ENCODE measurements at regions not wholly inside any gene's neighbourhood (a gene's known extent, or its start where the extent isn't known, plus 50 kb on each side); places are given as distances from the start of the nearest gene placed in this dataset.

- no peak overlapping the region for H2AK5ac ChIP-seq (ENCODE audit: low read depth, low read length)
- no peaks in the 10 kb centered on the region for H3K36me3 ChIP-seq (ENCODE audit: control insufficient read depth in 2 of 4, insufficient read depth in 4 of 4, low read length in 3 of 4)
- ChIA-PET CTCF (ENCODE audit: partially characterized antibody) (no interaction called here), POLR2A (ENCODE audit: partially characterized antibody) (no interaction called here)
- H3K4me2 ChIP-seq (ENCODE audit: insufficient read depth in 1 of 2, low read depth in 2 of 2, low read length in 2 of 2): no peak overlapping the region
- no peaks in the 10 kb centered on the region for H3K4me1 ChIP-seq (replicated peaks in 1 of 4; ENCODE audit: control insufficient read depth in 3 of 4, insufficient read depth in 4 of 4, low read length in 3 of 4)
- H3K27ac ChIP-seq (ENCODE audit: low read depth, low read length): no peak overlapping the region
- no peak overlapping the region for H3K18ac ChIP-seq (ENCODE audit: extremely low read depth, low read length)
- H3K23me2 ChIP-seq (ENCODE audit: low read depth, low read length): no peaks in the 10 kb centered on the region
- H2BK20ac ChIP-seq (ENCODE audit: low read length): no peak overlapping the region
- DNase-seq (ENCODE audit: low read depth in 1 of 2, low spot score in 2 of 2) (no peak), FAIRE-seq (no peak)
- H3K79me2 ChIP-seq (ENCODE audit: control insufficient read depth in 1 of 2, insufficient read depth in 2 of 2, low read length in 2 of 2): no peaks in the 10 kb centered on the region
- 87% methylated on average over 3 of the region's 3 CpGs; no CpG with 5 or more reads in 1 of the 2 experiments for WGBS, 2 experiments (ENCODE audit: extremely low coverage in 1 of 2, insufficient coverage in 1 of 2, insufficient read length in 1 of 2, insufficient replicate concordance in 2 of 2, low coverage in 1 of 2, low lambda C conversion rate in 2 of 2, missing lambda C conversion rate in 1 of 2)
- no peaks in the 10 kb centered on the region for H3K9me3 ChIP-seq (ENCODE audit: insufficient read depth in 2 of 2, low read depth in 1 of 2, low read length in 1 of 2)
- no peak overlapping the region for H4K5ac ChIP-seq (ENCODE audit: insufficient read length, low read depth, low read length)
- H3K9ac ChIP-seq (replicated peaks in 1 of 4; ENCODE audit: extremely low read depth in 1 of 4, low read depth in 3 of 4, low read length in 3 of 4): no peak overlapping the region
- no peak overlapping the region for H2BK12ac ChIP-seq (ENCODE audit: low read depth, low read length)
- no peak overlapping the region for H2BK15ac ChIP-seq (ENCODE audit: low read length)
- no peak overlapping the region for H3K56ac ChIP-seq (replicated peaks; ENCODE audit: insufficient read length, low read depth, low read length)
- no peak overlapping the region for H3K14ac ChIP-seq (ENCODE audit: insufficient read length)
- no peak overlapping the region for H2AFZ ChIP-seq (ENCODE audit: low read length)
- no peak overlapping the region for H3K4me3 ChIP-seq (ENCODE audit: extremely low read depth in 1 of 4, insufficient read depth in 2 of 4, low read depth in 3 of 4, low read length in 4 of 4)
- H4K8ac ChIP-seq (ENCODE audit: extremely low read depth, insufficient read depth, low read length): no peak overlapping the region
- H3K4ac ChIP-seq (replicated peaks; ENCODE audit: insufficient read length, low read depth, low read length): no peak overlapping the region
- H3K23ac ChIP-seq (ENCODE audit: insufficient read length): no peak overlapping the region
- no peaks in the 10 kb centered on the region for H3K79me1 ChIP-seq (ENCODE audit: low read depth, low read length)
- H4K91ac ChIP-seq (replicated peaks; ENCODE audit: insufficient read length, low read length): no peak overlapping the region
- H2BK5ac ChIP-seq (ENCODE audit: low read depth, low read length): no peak overlapping the region
- no peak overlapping the region for H2BK120ac ChIP-seq (replicated peaks; ENCODE audit: low read depth, low read length)
- H3K27me3 ChIP-seq (replicated peaks in 1 of 4; ENCODE audit: control insufficient read depth in 3 of 4, extremely low read depth in 1 of 4, insufficient read depth in 3 of 4, low read length in 3 of 4): no peaks in the 10 kb centered on the region
- no peaks in the 10 kb centered on the region for H4K20me1 ChIP-seq (replicated peaks in 1 of 2; ENCODE audit: control insufficient read depth in 1 of 2, insufficient read depth in 2 of 2, low read length in 2 of 2)
- TF ChIP-seq TCF12 (IDR thresholded peaks at IDR 0.05; ENCODE audit: low read depth, low read length) (no peak), SAP30 (IDR thresholded peaks at IDR 0.05; ENCODE audit: insufficient read depth, insufficient replicate concordance, low read length) (no peak)
These were observed 894.2 kb downstream of the KCNJ2 start for GRCh38 chr17:71063559-71063958.
